GM23338 (cell line): ENCODE measurements at regions not wholly inside any gene's neighbourhood (a gene's known extent, or its start where the extent isn't known, plus 50 kb on each side); places are given as distances from the start of the nearest gene placed in this dataset.

Experiments
- ATAC-seq: fragments of 200-7000 bp; cut with Tn5 transposase; 3 replicates; pipeline ENCODE4 v1.9.1; 2020
- DNase-seq: peaks from one replicate; pipeline ENCODE4 v3.0.0-alpha.2; 2015; ENCODE audit warnings: low spot score
- H2AFZ ChIP-seq: fragments of 200-600 bp; sonication (generic); 2 replicates; pipeline ENCODE4 v1.8.0; 2016; ENCODE audit warnings: antibody characterized with exemption, mild to moderate bottlenecking, moderate library complexity
- H3F3A ChIP-seq: fragments of 200-600 bp; sonication (generic); replicated peaks from 2 replicates; pipeline ENCODE4 v1.8.0; 2017; ENCODE audit warnings: antibody characterized with exemption, mixed run types, low read depth
- H3K27ac ChIP-seq: fragments of 200-600 bp; sonication (generic); 2 replicates; pipeline ENCODE4 v1.6.1; 2016; ENCODE audit warnings: low read depth
- H3K27me3 ChIP-seq: fragments of 200-600 bp; sonication (generic); 2 replicates; pipeline ENCODE4 v1.8.0; 2016; ENCODE audit warnings: mild to moderate bottlenecking, mixed run types, moderate library complexity; ENCODE audit not compliant: insufficient read depth
- H3K36me3 ChIP-seq: fragments of 200-600 bp; sonication (generic); 2 replicates; pipeline ENCODE4 v1.8.0; 2016; ENCODE audit warnings: mild to moderate bottlenecking; ENCODE audit not compliant: insufficient read depth
- H3K4me1 ChIP-seq: fragments of 200-600 bp; sonication (generic); 2 replicates; pipeline ENCODE4 v1.8.0; 2016; ENCODE audit warnings: mild to moderate bottlenecking, moderate library complexity; ENCODE audit not compliant: insufficient read depth
- H3K4me2 ChIP-seq: fragments of 200-600 bp; sonication (generic); 2 replicates; pipeline ENCODE4 v1.7.1; 2017; ENCODE audit warnings: mixed run types
- H3K4me3 ChIP-seq: fragments of 200-600 bp; sonication (generic); 2 replicates; pipeline ENCODE4 v1.6.1; 2016; ENCODE audit warnings: mixed run types
- H3K79me2 ChIP-seq: fragments of 200-600 bp; sonication (generic); replicated peaks from 2 replicates; pipeline ENCODE4 v1.8.0; 2017; ENCODE audit warnings: mild to moderate bottlenecking; ENCODE audit not compliant: insufficient read depth
- H3K9me2 ChIP-seq: fragments of 200-600 bp; sonication (generic); 2 replicates; pipeline ENCODE4 v1.8.0; 2017; ENCODE audit not compliant: insufficient read depth
- H4K20me1 ChIP-seq: fragments of 200-600 bp; sonication (generic); replicated peaks from 2 replicates; pipeline ENCODE4 v1.8.0; 2017; ENCODE audit warnings: mild to moderate bottlenecking; ENCODE audit not compliant: insufficient read depth
- H3K27ac Mint-ChIP-seq: 2 replicates; pipeline ENCODE4 v1.8.0; 2020; ENCODE audit warnings: inconsistent platforms, mild to moderate bottlenecking, moderate library complexity, mixed read lengths
- H3K27me3 Mint-ChIP-seq: 3 replicates; pipeline ENCODE4 v1.8.0; 2022; ENCODE audit warnings: low read depth, mild to moderate bottlenecking, moderate library complexity, mixed read lengths, inconsistent platforms; ENCODE audit not compliant: insufficient read depth, poor library complexity
- H3K36me3 Mint-ChIP-seq: 3 replicates; pipeline ENCODE4 v1.8.0; 2021; ENCODE audit warnings: low read depth, mild to moderate bottlenecking, inconsistent platforms, moderate library complexity, mixed read lengths
- H3K4me1 Mint-ChIP-seq: 3 replicates; pipeline ENCODE4 v1.8.0; 2020; ENCODE audit warnings: mild to moderate bottlenecking, inconsistent platforms, mixed read lengths
- H3K4me3 Mint-ChIP-seq: 3 replicates; pipeline ENCODE4 v1.8.0; 2021; ENCODE audit warnings: moderate library complexity, mild to moderate bottlenecking, inconsistent platforms, mixed read lengths
- H3K9me3 Mint-ChIP-seq: 3 replicates; pipeline ENCODE4 v1.8.0; 2020; ENCODE audit warnings: moderate library complexity, mild to moderate bottlenecking, inconsistent platforms, mixed read lengths
- CREB1 ChIP-seq: fragments of 250-450 bp; sonication (Bioruptor Pico); IDR thresholded peaks from 2 replicates; pipeline ENCODE4 v1.5.0; 2020; ENCODE audit warnings: low read depth, mild to moderate bottlenecking, moderate library complexity
- EZH2 ChIP-seq: fragments of 200-600 bp; sonication (generic); IDR thresholded peaks from one replicate; pipeline ENCODE4 v1.8.0; 2017; ENCODE audit warnings: antibody characterized with exemption, mild to moderate bottlenecking, low read depth; ENCODE audit not compliant: unreplicated experiment
- EZH2phosphoT487 ChIP-seq: fragments of 200-600 bp; sonication (generic); IDR thresholded peaks from one replicate; pipeline ENCODE4 v1.8.1; 2018; ENCODE audit warnings: antibody characterized with exemption; ENCODE audit not compliant: unreplicated experiment
- JUNB ChIP-seq: IDR thresholded peaks from one replicate; pipeline ENCODE4 v1.6.1; 2016; ENCODE audit warnings: antibody characterized with exemption; ENCODE audit not compliant: unreplicated experiment
- NANOG ChIP-seq: IDR thresholded peaks from 2 replicates; pipeline ENCODE4 v1.6.1; 2016; ENCODE audit warnings: antibody characterized with exemption, borderline replicate concordance
- POLR2AphosphoS5 ChIP-seq: IDR thresholded peaks from 2 replicates; pipeline ENCODE4 v1.6.1; 2016; ENCODE audit warnings: antibody characterized with exemption, low read depth
- STAT1 ChIP-seq: IDR thresholded peaks from one replicate; pipeline ENCODE4 v1.6.1; 2016; ENCODE audit warnings: antibody characterized with exemption; ENCODE audit not compliant: unreplicated experiment
- ZNF114 ChIP-seq: fragments of 250-450 bp; sonication (Bioruptor Pico); IDR thresholded peaks from 2 replicates; pipeline ENCODE4 v1.5.0; 2020; ENCODE audit warnings: mild to moderate bottlenecking, moderate library complexity
- ZNF331 ChIP-seq: fragments of 250-450 bp; sonication (Bioruptor Pico); IDR thresholded peaks from 2 replicates; pipeline ENCODE4 v1.5.0; 2020; ENCODE audit warnings: low read depth, mild to moderate bottlenecking, moderate library complexity
- TF ChIP-seq, protein P1 (sequence below): IDR thresholded peaks from one replicate; pipeline ENCODE4 v1.6.1; 2018; ENCODE audit warnings: antibody characterized with exemption; ENCODE audit not compliant: unreplicated experiment
- TF ChIP-seq, protein P2 (sequence below): fragments of 250-450 bp; sonication (Bioruptor Pico); IDR thresholded peaks from 2 replicates; pipeline ENCODE4 v1.5.0; 2020; ENCODE audit warnings: mild to moderate bottlenecking, moderate library complexity
- TF ChIP-seq, protein P3 (sequence below): IDR thresholded peaks from 2 replicates; pipeline ENCODE4 v1.6.1; 2016; ENCODE audit warnings: antibody characterized with exemption

DNA sequence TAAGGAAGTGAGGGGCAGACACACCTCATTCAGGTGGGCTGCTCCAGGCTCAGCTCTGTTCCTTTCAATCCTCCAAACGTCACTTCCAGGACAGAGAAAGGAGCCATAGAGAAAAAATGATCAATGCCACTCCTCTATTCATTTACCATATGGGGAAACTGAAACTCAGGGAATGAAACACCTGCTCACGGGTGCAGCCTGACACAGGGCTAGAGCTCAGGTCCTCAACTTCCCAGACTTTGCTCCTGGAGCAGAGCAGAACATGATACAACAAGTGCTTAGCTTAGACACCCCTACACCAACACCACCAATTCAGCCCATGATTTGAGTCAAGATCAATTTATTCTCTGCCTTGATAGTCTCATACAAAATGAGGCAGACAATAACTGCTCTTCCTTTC is 58.5 kb upstream of the LPP start (continued):
- TF ChIP-seq NANOG (no peak), EZH2phosphoT487 (no peak), JUNB (no peak), CREB1 (CRISPR knock-in tag) (no peak), STAT1 (no peak), ZNF331 (CRISPR knock-in tag) (no peak), EZH2 (no peak)
- TF ChIP-seq, protein P1, sequence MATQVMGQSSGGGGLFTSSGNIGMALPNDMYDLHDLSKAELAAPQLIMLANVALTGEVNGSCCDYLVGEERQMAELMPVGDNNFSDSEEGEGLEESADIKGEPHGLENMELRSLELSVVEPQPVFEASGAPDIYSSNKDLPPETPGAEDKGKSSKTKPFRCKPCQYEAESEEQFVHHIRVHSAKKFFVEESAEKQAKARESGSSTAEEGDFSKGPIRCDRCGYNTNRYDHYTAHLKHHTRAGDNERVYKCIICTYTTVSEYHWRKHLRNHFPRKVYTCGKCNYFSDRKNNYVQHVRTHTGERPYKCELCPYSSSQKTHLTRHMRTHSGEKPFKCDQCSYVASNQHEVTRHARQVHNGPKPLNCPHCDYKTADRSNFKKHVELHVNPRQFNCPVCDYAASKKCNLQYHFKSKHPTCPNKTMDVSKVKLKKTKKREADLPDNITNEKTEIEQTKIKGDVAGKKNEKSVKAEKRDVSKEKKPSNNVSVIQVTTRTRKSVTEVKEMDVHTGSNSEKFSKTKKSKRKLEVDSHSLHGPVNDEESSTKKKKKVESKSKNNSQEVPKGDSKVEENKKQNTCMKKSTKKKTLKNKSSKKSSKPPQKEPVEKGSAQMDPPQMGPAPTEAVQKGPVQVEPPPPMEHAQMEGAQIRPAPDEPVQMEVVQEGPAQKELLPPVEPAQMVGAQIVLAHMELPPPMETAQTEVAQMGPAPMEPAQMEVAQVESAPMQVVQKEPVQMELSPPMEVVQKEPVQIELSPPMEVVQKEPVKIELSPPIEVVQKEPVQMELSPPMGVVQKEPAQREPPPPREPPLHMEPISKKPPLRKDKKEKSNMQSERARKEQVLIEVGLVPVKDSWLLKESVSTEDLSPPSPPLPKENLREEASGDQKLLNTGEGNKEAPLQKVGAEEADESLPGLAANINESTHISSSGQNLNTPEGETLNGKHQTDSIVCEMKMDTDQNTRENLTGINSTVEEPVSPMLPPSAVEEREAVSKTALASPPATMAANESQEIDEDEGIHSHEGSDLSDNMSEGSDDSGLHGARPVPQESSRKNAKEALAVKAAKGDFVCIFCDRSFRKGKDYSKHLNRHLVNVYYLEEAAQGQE = no peak

DNA sequence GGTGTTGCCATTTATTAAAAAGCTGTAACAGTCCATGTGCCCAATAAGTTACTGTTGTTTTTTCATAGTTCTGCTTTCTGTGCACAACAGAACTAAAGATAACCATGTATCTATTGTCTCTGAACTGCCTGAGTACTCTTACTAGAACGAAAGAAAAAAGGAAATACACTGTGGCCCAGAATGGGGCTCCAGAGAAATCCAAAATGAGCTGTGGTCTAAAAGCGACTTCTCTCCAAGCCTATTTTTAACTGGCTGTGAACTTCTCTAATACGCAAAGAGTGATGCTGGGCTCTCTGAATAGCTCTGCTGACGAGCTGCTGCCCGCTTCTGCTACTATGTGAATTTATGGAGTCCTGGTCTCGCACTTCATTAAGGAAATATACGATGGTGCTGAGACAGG is 56.2 kb upstream of the LPP start:
- ATAC-seq (no peak), DNase-seq (no peak)
- Histone ChIP-seq H3K4me1 (no peaks in the 10 kb centered on the region), H4K20me1 (no peaks in the 10 kb centered on the region; the same call in 1 of the 2 replicates), H3K4me3 (no peak overlapping the region), H3K9me2 (no peaks in the 10 kb centered on the region), H3K4me2 (no peak overlapping the region), H3K27me3 (no peaks in the 10 kb centered on the region), H3F3A (no peaks in the 10 kb centered on the region), H2AFZ (no peak overlapping the region), H3K79me2 (no peaks in the 10 kb centered on the region), H3K36me3 (no peaks in the 10 kb centered on the region), H3K27ac (no peak overlapping the region)
- no peaks in the 10 kb centered on the region for H3K4me1 Mint-ChIP-seq
- H3K36me3 Mint-ChIP-seq = no peaks in the 10 kb centered on the region
- H3K27me3 Mint-ChIP-seq = peaks cover 4% of the 10 kb centered on the region
- no peak overlapping the region for H3K27ac Mint-ChIP-seq
- H3K4me3 Mint-ChIP-seq = no peak overlapping the region
- peaks cover 5% of the 10 kb centered on the region; the same call in 1 of the 3 replicates for H3K9me3 Mint-ChIP-seq
- no peak for TF ChIP-seq EZH2phosphoT487
- TF ChIP-seq, protein P2, sequence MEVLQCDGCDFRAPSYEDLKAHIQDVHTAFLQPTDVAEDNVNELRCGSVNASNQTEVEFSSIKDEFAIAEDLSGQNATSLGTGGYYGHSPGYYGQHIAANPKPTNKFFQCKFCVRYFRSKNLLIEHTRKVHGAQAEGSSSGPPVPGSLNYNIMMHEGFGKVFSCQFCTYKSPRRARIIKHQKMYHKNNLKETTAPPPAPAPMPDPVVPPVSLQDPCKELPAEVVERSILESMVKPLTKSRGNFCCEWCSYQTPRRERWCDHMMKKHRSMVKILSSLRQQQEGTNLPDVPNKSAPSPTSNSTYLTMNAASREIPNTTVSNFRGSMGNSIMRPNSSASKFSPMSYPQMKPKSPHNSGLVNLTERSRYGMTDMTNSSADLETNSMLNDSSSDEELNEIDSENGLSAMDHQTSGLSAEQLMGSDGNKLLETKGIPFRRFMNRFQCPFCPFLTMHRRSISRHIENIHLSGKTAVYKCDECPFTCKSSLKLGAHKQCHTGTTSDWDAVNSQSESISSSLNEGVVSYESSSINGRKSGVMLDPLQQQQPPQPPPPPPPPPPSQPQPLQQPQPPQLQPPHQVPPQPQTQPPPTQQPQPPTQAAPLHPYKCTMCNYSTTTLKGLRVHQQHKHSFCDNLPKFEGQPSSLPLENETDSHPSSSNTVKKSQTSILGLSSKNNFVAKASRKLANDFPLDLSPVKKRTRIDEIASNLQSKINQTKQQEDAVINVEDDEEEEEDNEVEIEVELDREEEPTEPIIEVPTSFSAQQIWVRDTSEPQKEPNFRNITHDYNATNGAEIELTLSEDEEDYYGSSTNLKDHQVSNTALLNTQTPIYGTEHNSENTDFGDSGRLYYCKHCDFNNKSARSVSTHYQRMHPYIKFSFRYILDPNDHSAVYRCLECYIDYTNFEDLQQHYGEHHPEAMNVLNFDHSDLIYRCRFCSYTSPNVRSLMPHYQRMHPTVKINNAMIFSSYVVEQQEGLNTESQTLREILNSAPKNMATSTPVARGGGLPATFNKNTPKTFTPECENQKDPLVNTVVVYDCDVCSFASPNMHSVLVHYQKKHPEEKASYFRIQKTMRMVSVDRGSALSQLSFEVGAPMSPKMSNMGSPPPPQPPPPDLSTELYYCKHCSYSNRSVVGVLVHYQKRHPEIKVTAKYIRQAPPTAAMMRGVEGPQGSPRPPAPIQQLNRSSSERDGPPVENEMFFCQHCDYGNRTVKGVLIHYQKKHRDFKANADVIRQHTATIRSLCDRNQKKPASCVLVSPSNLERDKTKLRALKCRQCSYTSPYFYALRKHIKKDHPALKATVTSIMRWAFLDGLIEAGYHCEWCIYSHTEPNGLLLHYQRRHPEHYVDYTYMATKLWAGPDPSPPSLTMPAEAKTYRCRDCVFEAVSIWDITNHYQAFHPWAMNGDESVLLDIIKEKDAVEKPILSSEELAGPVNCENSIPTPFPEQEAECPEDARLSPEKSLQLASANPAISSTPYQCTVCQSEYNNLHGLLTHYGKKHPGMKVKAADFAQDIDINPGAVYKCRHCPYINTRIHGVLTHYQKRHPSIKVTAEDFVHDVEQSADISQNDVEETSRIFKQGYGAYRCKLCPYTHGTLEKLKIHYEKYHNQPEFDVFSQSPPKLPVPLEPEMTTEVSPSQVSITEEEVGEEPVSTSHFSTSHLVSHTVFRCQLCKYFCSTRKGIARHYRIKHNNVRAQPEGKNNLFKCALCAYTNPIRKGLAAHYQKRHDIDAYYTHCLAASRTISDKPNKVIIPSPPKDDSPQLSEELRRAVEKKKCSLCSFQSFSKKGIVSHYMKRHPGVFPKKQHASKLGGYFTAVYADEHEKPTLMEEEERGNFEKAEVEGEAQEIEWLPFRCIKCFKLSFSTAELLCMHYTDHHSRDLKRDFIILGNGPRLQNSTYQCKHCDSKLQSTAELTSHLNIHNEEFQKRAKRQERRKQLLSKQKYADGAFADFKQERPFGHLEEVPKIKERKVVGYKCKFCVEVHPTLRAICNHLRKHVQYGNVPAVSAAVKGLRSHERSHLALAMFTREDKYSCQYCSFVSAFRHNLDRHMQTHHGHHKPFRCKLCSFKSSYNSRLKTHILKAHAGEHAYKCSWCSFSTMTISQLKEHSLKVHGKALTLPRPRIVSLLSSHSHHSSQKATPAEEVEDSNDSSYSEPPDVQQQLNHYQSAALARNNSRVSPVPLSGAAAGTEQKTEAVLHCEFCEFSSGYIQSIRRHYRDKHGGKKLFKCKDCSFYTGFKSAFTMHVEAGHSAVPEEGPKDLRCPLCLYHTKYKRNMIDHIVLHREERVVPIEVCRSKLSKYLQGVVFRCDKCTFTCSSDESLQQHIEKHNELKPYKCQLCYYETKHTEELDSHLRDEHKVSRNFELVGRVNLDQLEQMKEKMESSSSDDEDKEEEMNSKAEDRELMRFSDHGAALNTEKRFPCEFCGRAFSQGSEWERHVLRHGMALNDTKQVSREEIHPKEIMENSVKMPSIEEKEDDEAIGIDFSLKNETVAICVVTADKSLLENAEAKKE (CRISPR knock-in tag) = no peak
- no peak for TF ChIP-seq NANOG
- no peak for TF ChIP-seq EZH2
- TF ChIP-seq, protein P3, sequence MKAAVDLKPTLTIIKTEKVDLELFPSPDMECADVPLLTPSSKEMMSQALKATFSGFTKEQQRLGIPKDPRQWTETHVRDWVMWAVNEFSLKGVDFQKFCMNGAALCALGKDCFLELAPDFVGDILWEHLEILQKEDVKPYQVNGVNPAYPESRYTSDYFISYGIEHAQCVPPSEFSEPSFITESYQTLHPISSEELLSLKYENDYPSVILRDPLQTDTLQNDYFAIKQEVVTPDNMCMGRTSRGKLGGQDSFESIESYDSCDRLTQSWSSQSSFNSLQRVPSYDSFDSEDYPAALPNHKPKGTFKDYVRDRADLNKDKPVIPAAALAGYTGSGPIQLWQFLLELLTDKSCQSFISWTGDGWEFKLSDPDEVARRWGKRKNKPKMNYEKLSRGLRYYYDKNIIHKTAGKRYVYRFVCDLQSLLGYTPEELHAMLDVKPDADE = no peak
- no peak for TF ChIP-seq CREB1 (CRISPR knock-in tag)
- TF ChIP-seq STAT1 = no peak
- TF ChIP-seq JUNB = no peak
- TF ChIP-seq ZNF114 (CRISPR knock-in tag) = no peak
- TF ChIP-seq ZNF331 (CRISPR knock-in tag) = no peak
- TF ChIP-seq POLR2AphosphoS5 = no peak
